ENCODE measurements at regions not wholly inside any gene's neighbourhood (a gene's known extent, or its start where the extent isn't known, plus 50 kb on each side); places are given as distances from the start of the nearest gene placed in this dataset.

GRCh38 chr10:33453081-33454025 lies 118.9 kb upstream of the NRP1 start:
- no peak for DNase-seq

- no peak for DNase-seq
Measured at GRCh38 chr10:33448421-33449140, 114.1 kb upstream of the NRP1 start.

- DNase-seq = no peak
Measured at GRCh38 chr10:33441561-33441960, 107.1 kb upstream of the NRP1 start.

- no peak for DNase-seq
Measured at GRCh38 chr10:33434933-33435332, 100.5 kb upstream of the NRP1 start.

- DNase-seq = no peak
Measured at GRCh38 chr10:33428682-33429081, 94.2 kb upstream of the NRP1 start.

GRCh38 chr10:33423154-33423529 lies 88.7 kb upstream of the NRP1 start:
- no peak for DNase-seq

- no peak for DNase-seq
Measured at GRCh38 chr10:33422471-33423153, 88.1 kb upstream of the NRP1 start.

GRCh38 chr10:33421789-33422462 lies 87.5 kb upstream of the NRP1 start:
- no peak for DNase-seq

- no peak for DNase-seq
Measured at GRCh38 chr10:33419311-33419710, 84.8 kb upstream of the NRP1 start.

- no peak for DNase-seq
Measured at GRCh38 chr10:33418301-33418700, 83.8 kb upstream of the NRP1 start.

GRCh38 chr10:33416691-33417090 lies 82.2 kb upstream of the NRP1 start:
- no peak for DNase-seq

- no peak for DNase-seq
Measured at GRCh38 chr10:33416209-33416608, 81.7 kb upstream of the NRP1 start.

GRCh38 chr10:33414841-33415240 lies 80.4 kb upstream of the NRP1 start:
- no peak for DNase-seq

GRCh38 chr10:33412653-33413361 lies 78.3 kb upstream of the NRP1 start:
- no peak for DNase-seq

GRCh38 chr10:33412241-33412640 lies 77.8 kb upstream of the NRP1 start:
- DNase-seq = no peak

GRCh38 chr10:33410860-33411234 lies 76.4 kb upstream of the NRP1 start:
- no peak for DNase-seq

- DNase-seq = no peak
Measured at GRCh38 chr10:33410096-33410859, 75.8 kb upstream of the NRP1 start.

GRCh38 chr10:33406596-33406995 lies 72.1 kb upstream of the NRP1 start:
- DNase-seq = no peak

GRCh38 chr10:33402220-33403073 lies 68.0 kb upstream of the NRP1 start:
- DNase-seq = no peak

- DNase-seq = no peak
Measured at GRCh38 chr10:33401300-33401699, 66.8 kb upstream of the NRP1 start.

- DNase-seq = no peak
Measured at GRCh38 chr10:33398796-33399195, 64.3 kb upstream of the NRP1 start.
